HCT116 (cell line): ENCODE measurements at regions not wholly inside any gene's neighbourhood (a gene's known extent, or its start where the extent isn't known, plus 50 kb on each side); places are given as distances from the start of the nearest gene placed in this dataset.

Source experiments
- ATAC-seq: fragments of 200-7000 bp; cut with Tn5 transposase; 2 replicates; pipeline ENCODE4 v1.9.1; 2020; ENCODE audit warnings: mild to moderate bottlenecking, moderate library complexity
- BruUV-seq: library from RNA; stranded (reverse); fragments of 400-500 nt; replicated peaks from 2 replicates; lab custom pipeline; 2021; lab: Mats Ljungman, UMichigan
- CTCF ChIA-PET: fragments of 300-600 bp; sonication (Branson Sonifier 250); formaldehyde crosslinking; loops from one replicate; lab custom pipeline; 2021; ENCODE audit warnings: antibody characterized with exemption; lab: Charles Lee
- POLR2A ChIA-PET: fragments of 300-600, 350-600 bp; sonication (Branson Sonifier 250); formaldehyde crosslinking; loops from one replicate; lab custom pipeline; 2021; ENCODE audit warnings: antibody characterized with exemption; lab: Charles Lee
- RAD21 ChIA-PET, 2 experiments: fragments of 300-600 bp; sonication (Branson Sonifier 250); formaldehyde crosslinking; loops; one replicate each; lab custom pipeline; 2023; ENCODE audit warnings: low total read pairs in 2 of 2; ENCODE audit not compliant: uncharacterized antibody in 2 of 2, unreplicated experiment in 2 of 2, low non-redundant PET in 1 of 2; lab: Charles Lee
- DNase-seq: peaks from one replicate; pipeline ENCODE4 v3.0.0-alpha.2; 2010; ENCODE audit warnings: low read depth, low spot score
- H2AFZ ChIP-seq: fragments of 200-600 bp; shearing (Covaris generic), sonication (generic); 2 replicates; pipeline ENCODE4 v1.6.1; 2017; ENCODE audit warnings: low read depth, mixed run types, mixed read lengths, antibody characterized with exemption, low read length; ENCODE audit not compliant: poor library complexity, severe bottlenecking
- H3K27ac ChIP-seq: 2 replicates; pipeline ENCODE4 v1.5.1; 2012; ENCODE audit warnings: low read depth, low read length
- H3K27me3 ChIP-seq: fragments of 200-600 bp; sonication (generic); 2 replicates; pipeline ENCODE4 v1.6.1; 2016; ENCODE audit warnings: mixed run types, low read length, mixed read lengths; ENCODE audit not compliant: insufficient read depth
- H3K36me3 ChIP-seq, 2 experiments: fragments of 200-500 bp in 1 of 2; fragments of 200-600 bp in 1 of 2; sonication (Bioruptor generic) in 1 of 2; sonication (generic) in 1 of 2; 2 replicates each; pipeline versions ENCODE4 v1.5.1 to v1.6.1; 2014 to 2016; ENCODE audit warnings: low read length in 2 of 2, inconsistent platforms in 1 of 2, mixed read lengths in 1 of 2, mixed run types in 1 of 2; ENCODE audit not compliant: insufficient read depth in 2 of 2, control insufficient read depth in 1 of 2
- H3K4me1 ChIP-seq, 2 experiments: fragments of 200-600 bp in 1 of 2; sonication (generic) in 1 of 2; 2 replicates each; pipeline versions ENCODE4 v1.5.1 to v1.6.1; 2012 to 2017; ENCODE audit warnings: low read length in 2 of 2, inconsistent platforms in 1 of 2, mild to moderate bottlenecking in 1 of 2, mixed read lengths in 1 of 2, mixed run types in 1 of 2, moderate library complexity in 1 of 2; ENCODE audit not compliant: insufficient read depth in 2 of 2, control insufficient read depth in 1 of 2
- H3K4me2 ChIP-seq: fragments of 200-600 bp; sonication (generic); 2 replicates; pipeline ENCODE4 v1.6.1; 2017; ENCODE audit warnings: mixed run types, low read length, mixed read lengths
- H3K4me3 ChIP-seq, 2 experiments: fragments of 200-600 bp in 1 of 2; sonication (generic) in 1 of 2; replicated peaks in 1 of 2; 2 replicates each; pipeline ENCODE4 v1.5.1; 2011 to 2016; ENCODE audit warnings: low read length in 2 of 2, control low read depth in 1 of 2, low read depth in 1 of 2, mild to moderate bottlenecking in 1 of 2, mixed read lengths in 1 of 2, mixed run types in 1 of 2
- H3K79me2 ChIP-seq: fragments of 200-600 bp; sonication (generic); 2 replicates; pipeline ENCODE4 v1.6.1; 2017; ENCODE audit warnings: mild to moderate bottlenecking, mixed run types, low read length, moderate library complexity, mixed read lengths; ENCODE audit not compliant: insufficient read depth
- H3K9ac ChIP-seq: fragments of 200-600 bp; sonication (generic); 2 replicates; pipeline ENCODE4 v1.6.1; 2016; ENCODE audit warnings: low read length, mixed read lengths
- H3K9me2 ChIP-seq: fragments of 200-600 bp; sonication (generic), shearing (Covaris generic); 2 replicates; pipeline ENCODE4 v1.6.1; 2017; ENCODE audit warnings: mixed run types, mild to moderate bottlenecking, moderate library complexity; ENCODE audit not compliant: insufficient read depth
- H3K9me3 ChIP-seq, 2 experiments: fragments of 200-500 bp in 1 of 2; fragments of 200-600 bp in 1 of 2; sonication (Bioruptor generic) in 1 of 2; sonication (generic) in 1 of 2; 2 replicates each; pipeline ENCODE4 v1.6.1; 2014 to 2017; ENCODE audit warnings: low read length in 2 of 2, mixed read lengths in 2 of 2, inconsistent platforms in 1 of 2, low read depth in 1 of 2, mild to moderate bottlenecking in 1 of 2, mixed run types in 1 of 2, moderate library complexity in 1 of 2; ENCODE audit not compliant: control insufficient read depth in 1 of 2, insufficient read depth in 1 of 2
- H4K20me1 ChIP-seq: fragments of 200-600 bp; sonication (generic), shearing (Covaris generic); 2 replicates; pipeline ENCODE4 v1.6.1; 2017; ENCODE audit warnings: mixed run types, mild to moderate bottlenecking, moderate library complexity; ENCODE audit not compliant: insufficient read depth
- ATF3 ChIP-seq: IDR thresholded peaks from 2 replicates; pipeline ENCODE4 v1.6.1; 2012
- EGR1 ChIP-seq: IDR thresholded peaks from 2 replicates; pipeline ENCODE4 v1.6.1; 2012; ENCODE audit warnings: low read depth
- ELF1 ChIP-seq: IDR thresholded peaks from 2 replicates; pipeline ENCODE4 v1.6.1; 2012; ENCODE audit warnings: low read depth, borderline replicate concordance
- POLR2A ChIP-seq: IDR thresholded peaks from 2 replicates; pipeline ENCODE4 v1.7.0; 2011; ENCODE audit warnings: borderline replicate concordance; ENCODE audit not compliant: insufficient read depth, insufficient read length; ENCODE audit errors: extremely low read depth
- POLR2AphosphoS5 ChIP-seq: IDR thresholded peaks from 2 replicates; pipeline ENCODE4 v1.6.1; 2011; ENCODE audit warnings: mild to moderate bottlenecking, low read depth, low read length, moderate library complexity
- RAD21 ChIP-seq: IDR thresholded peaks from 2 replicates; pipeline ENCODE4 v1.6.1; 2012; ENCODE audit warnings: low read depth, mild to moderate bottlenecking
- SP1 ChIP-seq: IDR thresholded peaks from 2 replicates; pipeline ENCODE4 v1.6.1; 2012; ENCODE audit warnings: low read depth
- TCF7L2 ChIP-seq: IDR thresholded peaks from 2 replicates; pipeline ENCODE4 v1.7.0; 2011; ENCODE audit warnings: borderline replicate concordance, inconsistent platforms; ENCODE audit not compliant: insufficient read depth, insufficient read length; ENCODE audit errors: extremely low read depth
- YY1 ChIP-seq: IDR thresholded peaks from 2 replicates; pipeline ENCODE4 v1.6.1; 2011; ENCODE audit warnings: low read length, low read depth, moderate library complexity, mild to moderate bottlenecking; ENCODE audit not compliant: insufficient replicate concordance; ENCODE audit errors: extremely low read depth
- ZFX ChIP-seq: fragments of 450-650 bp; IDR thresholded peaks from 2 replicates; pipeline ENCODE4 v1.6.1; 2017
- intact Hi-C: fragments of 100-400 bp; cut with micrococcal nuclease; formaldehyde crosslinking; loops from 2 replicates; pipeline ENCODE4 v1.10.0; 2022
- TF ChIP-seq, protein P1 (sequence below): IDR thresholded peaks from 2 replicates; pipeline ENCODE4 v1.6.1; 2012; ENCODE audit warnings: low read depth

DNA sequence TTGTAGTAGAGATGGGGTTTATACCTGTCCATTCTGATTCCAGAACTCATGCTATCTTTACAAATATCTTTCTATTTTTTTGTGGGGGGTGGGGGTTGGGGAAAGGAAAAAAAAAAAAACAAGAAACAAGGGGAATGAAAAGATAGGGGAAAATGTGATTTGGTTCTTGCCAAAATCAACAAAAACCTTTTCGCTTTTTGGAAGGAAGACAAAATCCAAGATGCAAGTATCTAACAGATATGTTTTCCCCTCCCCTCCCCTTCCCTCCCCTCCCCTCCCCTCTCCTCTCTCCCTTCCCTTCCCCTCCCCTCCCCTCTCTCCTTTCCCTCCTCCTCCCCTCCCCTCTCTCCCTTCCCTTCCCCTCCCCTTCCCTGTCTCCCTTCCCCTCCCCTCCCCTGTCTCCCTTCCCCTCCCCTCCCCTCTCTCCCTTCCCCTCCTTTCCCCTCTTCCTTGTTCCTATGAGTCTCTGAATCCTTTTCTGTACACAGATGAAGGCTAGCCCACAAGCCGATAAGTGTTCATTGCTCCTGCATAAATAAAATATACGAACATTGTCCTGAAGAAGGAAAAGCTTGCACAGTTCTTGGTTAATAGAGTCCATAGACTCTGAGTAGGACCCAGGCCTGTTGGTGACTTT is 551.9 kb downstream of the EDEM1 start:
- intact Hi-C loops = no loop called here
- no peaks in the 10 kb centered on the region for H3K27me3 ChIP-seq
- H4K20me1 ChIP-seq = no peaks in the 10 kb centered on the region
- ChIA-PET RAD21 (no interaction called here), POLR2A (no interaction called here), CTCF (no interaction called here)
- no peaks in the 10 kb centered on the region for H3K36me3 ChIP-seq
- H3K9me3 ChIP-seq = no peaks in the 10 kb centered on the region
- TF ChIP-seq SP1 = no peak
- TF ChIP-seq ZFX = no peak
- TF ChIP-seq ATF3 = no peak
- no peak for TF ChIP-seq POLR2A
- no peak for TF ChIP-seq ELF1
- TF ChIP-seq TCF7L2 = no peak
- TF ChIP-seq POLR2AphosphoS5 = no peak
- H3K9ac ChIP-seq = no peak overlapping the region
- H3K79me2 ChIP-seq = peaks cover 4% of the 10 kb centered on the region; the same call in 1 of the 2 replicates
- H3K27ac ChIP-seq = no peak overlapping the region
- H3K4me3 ChIP-seq = no peak overlapping the region
- BruUV-seq = no TSS peak
- DNase-seq (no peak), ATAC-seq (no peak)
- H3K4me2 ChIP-seq = no peak overlapping the region
- no peak overlapping the region for H2AFZ ChIP-seq
- H3K4me1 ChIP-seq = 0 out of 4 replicates have a peak, but pooled peaks cover 0 to 3% of the 10 kb centered on the region in 2 experiments
- no peaks in the 10 kb centered on the region for H3K9me2 ChIP-seq

- Histone ChIP-seq H3K27ac (no peak overlapping the region), H3K9me3 (no peaks in the 10 kb centered on the region), H3K4me3 (no peak overlapping the region), H3K79me2 (peaks cover 4% of the 10 kb centered on the region; the same call in 1 of the 2 replicates), H2AFZ (no peak overlapping the region), H4K20me1 (no peaks in the 10 kb centered on the region), H3K9ac (no peak overlapping the region), H3K4me2 (no peak overlapping the region), H3K4me1 (0 out of 4 replicates have a peak, but pooled peaks cover 0 to 3% of the 10 kb centered on the region in 2 experiments), H3K36me3 (no peaks in the 10 kb centered on the region), H3K9me2 (no peaks in the 10 kb centered on the region), H3K27me3 (no peaks in the 10 kb centered on the region)
- no peak for TF ChIP-seq RAD21
- TF ChIP-seq, protein P1, sequence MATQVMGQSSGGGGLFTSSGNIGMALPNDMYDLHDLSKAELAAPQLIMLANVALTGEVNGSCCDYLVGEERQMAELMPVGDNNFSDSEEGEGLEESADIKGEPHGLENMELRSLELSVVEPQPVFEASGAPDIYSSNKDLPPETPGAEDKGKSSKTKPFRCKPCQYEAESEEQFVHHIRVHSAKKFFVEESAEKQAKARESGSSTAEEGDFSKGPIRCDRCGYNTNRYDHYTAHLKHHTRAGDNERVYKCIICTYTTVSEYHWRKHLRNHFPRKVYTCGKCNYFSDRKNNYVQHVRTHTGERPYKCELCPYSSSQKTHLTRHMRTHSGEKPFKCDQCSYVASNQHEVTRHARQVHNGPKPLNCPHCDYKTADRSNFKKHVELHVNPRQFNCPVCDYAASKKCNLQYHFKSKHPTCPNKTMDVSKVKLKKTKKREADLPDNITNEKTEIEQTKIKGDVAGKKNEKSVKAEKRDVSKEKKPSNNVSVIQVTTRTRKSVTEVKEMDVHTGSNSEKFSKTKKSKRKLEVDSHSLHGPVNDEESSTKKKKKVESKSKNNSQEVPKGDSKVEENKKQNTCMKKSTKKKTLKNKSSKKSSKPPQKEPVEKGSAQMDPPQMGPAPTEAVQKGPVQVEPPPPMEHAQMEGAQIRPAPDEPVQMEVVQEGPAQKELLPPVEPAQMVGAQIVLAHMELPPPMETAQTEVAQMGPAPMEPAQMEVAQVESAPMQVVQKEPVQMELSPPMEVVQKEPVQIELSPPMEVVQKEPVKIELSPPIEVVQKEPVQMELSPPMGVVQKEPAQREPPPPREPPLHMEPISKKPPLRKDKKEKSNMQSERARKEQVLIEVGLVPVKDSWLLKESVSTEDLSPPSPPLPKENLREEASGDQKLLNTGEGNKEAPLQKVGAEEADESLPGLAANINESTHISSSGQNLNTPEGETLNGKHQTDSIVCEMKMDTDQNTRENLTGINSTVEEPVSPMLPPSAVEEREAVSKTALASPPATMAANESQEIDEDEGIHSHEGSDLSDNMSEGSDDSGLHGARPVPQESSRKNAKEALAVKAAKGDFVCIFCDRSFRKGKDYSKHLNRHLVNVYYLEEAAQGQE = no peak
- TF ChIP-seq POLR2A = no peak
- TF ChIP-seq ATF3 = no peak
- no peak for TF ChIP-seq YY1
- TF ChIP-seq EGR1 = no peak
- intact Hi-C loops = no loop called here
- BruUV-seq = no TSS peak
- RAD21 ChIA-PET = no interaction called here
- CTCF ChIA-PET = no interaction called here
- DNase-seq = no peak
- ATAC-seq = no peak
- POLR2A ChIA-PET = no interaction called here
These were observed 552.4 kb downstream of the EDEM1 start for GRCh38 chr3:5739949-5740348.
